ENCODE measurements at regions not wholly inside any gene's neighbourhood (a gene's known extent, or its start where the extent isn't known, plus 50 kb on each side); places are given as distances from the start of the nearest gene placed in this dataset.

DNA sequence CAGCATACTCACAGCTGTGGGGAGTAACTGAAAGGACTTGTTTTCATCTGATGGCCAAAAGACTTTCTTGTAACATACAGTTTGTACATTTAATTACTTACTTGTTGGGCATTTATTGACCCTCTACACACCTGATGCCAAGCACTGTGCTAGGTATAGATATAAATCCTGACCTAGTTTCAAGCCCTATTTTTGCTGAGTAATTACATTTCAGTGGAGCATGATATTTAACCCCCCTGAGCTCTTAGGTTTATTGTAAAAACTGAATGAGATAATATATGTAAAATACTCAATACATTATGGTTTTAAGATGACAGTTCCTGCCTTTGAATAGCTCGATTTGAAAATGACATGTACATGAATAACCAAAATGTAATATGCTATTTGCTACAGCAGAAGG is 68.1 kb upstream of the SLC12A2 start:
- H3K27me3 ChIP-seq (replicated peaks in 1 of 2; ENCODE audit: control insufficient read depth in 2 of 2, insufficient read depth in 2 of 2, low read length in 1 of 2) = no peaks in the 10 kb centered on the region
- H3K4me1 ChIP-seq (ENCODE audit: control insufficient read depth, insufficient read depth, low read length) = no peaks in the 10 kb centered on the region
- CTCF ChIA-PET = interaction anchor here (1.4 kb wide), 1 partner anchor 8 kb away, joined by 3 read pairs; no protein-coding TSS in a partner anchor
- no peak overlapping the region for H2AFZ ChIP-seq (ENCODE audit: control insufficient read depth, low read depth, low read length)
- H3K4me2 ChIP-seq (ENCODE audit: control insufficient read depth, insufficient read depth) = no peak overlapping the region
- WGBS (ENCODE audit: insufficient coverage, insufficient replicate concordance, low lambda C conversion rate, missing lambda C conversion rate) = 32% methylated on average over 1 of the region's 1 CpG
- RAD21 ChIA-PET (ENCODE audit: unreplicated experiment) = no interaction called here
- no peaks in the 10 kb centered on the region for H3K9me3 ChIP-seq (replicated peaks; ENCODE audit: control insufficient read depth, insufficient read depth, low read length)
- TF ChIP-seq SREBF2 (IDR thresholded peaks at IDR 0.05; ENCODE audit: low read length) (no peak), HDAC2 (IDR thresholded peaks at IDR 0.05) (no peak), IKZF2 (IDR thresholded peaks at IDR 0.05) (no peak), TARDBP (IDR thresholded peaks at IDR 0.05; ENCODE audit: borderline replicate concordance) (no peak), RFX5 (IDR thresholded peaks at IDR 0.05; ENCODE audit: low read depth, low read length) (no peak), EZH2 (IDR thresholded peaks at IDR 0.05; ENCODE audit: borderline replicate concordance, control insufficient read depth, low read depth, low read length) (no peak), KDM1A (IDR thresholded peaks at IDR 0.05; ENCODE audit: borderline replicate concordance) (no peak), MTA3 (IDR thresholded peaks at IDR 0.05; ENCODE audit: borderline replicate concordance, low read length) (no peak), SMC3 (IDR thresholded peaks at IDR 0.05; ENCODE audit: borderline replicate concordance, low read length) (no peak), HCFC1 (IDR thresholded peaks at IDR 0.05; ENCODE audit: low read length) (no peak), JUND (IDR thresholded peaks at IDR 0.05; ENCODE audit: low read depth, low read length) (no peak)
- TF ChIP-seq, protein P1, sequence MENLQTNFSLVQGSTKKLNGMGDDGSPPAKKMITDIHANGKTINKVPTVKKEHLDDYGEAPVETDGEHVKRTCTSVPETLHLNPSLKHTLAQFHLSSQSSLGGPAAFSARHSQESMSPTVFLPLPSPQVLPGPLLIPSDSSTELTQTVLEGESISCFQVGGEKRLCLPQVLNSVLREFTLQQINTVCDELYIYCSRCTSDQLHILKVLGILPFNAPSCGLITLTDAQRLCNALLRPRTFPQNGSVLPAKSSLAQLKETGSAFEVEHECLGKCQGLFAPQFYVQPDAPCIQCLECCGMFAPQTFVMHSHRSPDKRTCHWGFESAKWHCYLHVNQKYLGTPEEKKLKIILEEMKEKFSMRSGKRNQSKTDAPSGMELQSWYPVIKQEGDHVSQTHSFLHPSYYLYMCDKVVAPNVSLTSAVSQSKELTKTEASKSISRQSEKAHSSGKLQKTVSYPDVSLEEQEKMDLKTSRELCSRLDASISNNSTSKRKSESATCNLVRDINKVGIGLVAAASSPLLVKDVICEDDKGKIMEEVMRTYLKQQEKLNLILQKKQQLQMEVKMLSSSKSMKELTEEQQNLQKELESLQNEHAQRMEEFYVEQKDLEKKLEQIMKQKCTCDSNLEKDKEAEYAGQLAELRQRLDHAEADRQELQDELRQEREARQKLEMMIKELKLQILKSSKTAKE (IDR thresholded peaks at IDR 0.05; ENCODE audit: low read depth, poor library complexity, severe bottlenecking) = no peak
- TF ChIP-seq, protein P2, sequence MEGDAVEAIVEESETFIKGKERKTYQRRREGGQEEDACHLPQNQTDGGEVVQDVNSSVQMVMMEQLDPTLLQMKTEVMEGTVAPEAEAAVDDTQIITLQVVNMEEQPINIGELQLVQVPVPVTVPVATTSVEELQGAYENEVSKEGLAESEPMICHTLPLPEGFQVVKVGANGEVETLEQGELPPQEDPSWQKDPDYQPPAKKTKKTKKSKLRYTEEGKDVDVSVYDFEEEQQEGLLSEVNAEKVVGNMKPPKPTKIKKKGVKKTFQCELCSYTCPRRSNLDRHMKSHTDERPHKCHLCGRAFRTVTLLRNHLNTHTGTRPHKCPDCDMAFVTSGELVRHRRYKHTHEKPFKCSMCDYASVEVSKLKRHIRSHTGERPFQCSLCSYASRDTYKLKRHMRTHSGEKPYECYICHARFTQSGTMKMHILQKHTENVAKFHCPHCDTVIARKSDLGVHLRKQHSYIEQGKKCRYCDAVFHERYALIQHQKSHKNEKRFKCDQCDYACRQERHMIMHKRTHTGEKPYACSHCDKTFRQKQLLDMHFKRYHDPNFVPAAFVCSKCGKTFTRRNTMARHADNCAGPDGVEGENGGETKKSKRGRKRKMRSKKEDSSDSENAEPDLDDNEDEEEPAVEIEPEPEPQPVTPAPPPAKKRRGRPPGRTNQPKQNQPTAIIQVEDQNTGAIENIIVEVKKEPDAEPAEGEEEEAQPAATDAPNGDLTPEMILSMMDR (IDR thresholded peaks at IDR 0.05 in 2 of 3, conservative IDR thresholded peaks at IDR 0.05 in 1 of 3; ENCODE audit: control insufficient read depth in 2 of 3, extremely low read depth in 1 of 3, insufficient read depth in 1 of 3, low read depth in 3 of 3, low read length in 3 of 3) = no peak
- TF ChIP-seq, protein P3, sequence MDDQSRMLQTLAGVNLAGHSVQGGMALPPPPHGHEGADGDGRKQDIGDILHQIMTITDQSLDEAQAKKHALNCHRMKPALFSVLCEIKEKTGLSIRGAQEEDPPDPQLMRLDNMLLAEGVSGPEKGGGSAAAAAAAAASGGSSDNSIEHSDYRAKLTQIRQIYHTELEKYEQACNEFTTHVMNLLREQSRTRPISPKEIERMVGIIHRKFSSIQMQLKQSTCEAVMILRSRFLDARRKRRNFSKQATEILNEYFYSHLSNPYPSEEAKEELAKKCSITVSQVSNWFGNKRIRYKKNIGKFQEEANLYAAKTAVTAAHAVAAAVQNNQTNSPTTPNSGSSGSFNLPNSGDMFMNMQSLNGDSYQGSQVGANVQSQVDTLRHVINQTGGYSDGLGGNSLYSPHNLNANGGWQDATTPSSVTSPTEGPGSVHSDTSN (IDR thresholded peaks at IDR 0.05; ENCODE audit: insufficient replicate concordance, low read depth, low read length) = no peak
- no peaks in the 10 kb centered on the region for H4K20me1 ChIP-seq (ENCODE audit: control insufficient read depth, insufficient read depth)
- no peaks in the 10 kb centered on the region for H3K36me3 ChIP-seq (ENCODE audit: control insufficient read depth in 2 of 2, insufficient read depth in 2 of 2, low read length in 1 of 2)
- DNase-seq (ENCODE audit: low read depth, low spot score) (no peak), FAIRE-seq (no peak), ATAC-seq (no peak)
- H3K4me3 ChIP-seq = no peak overlapping the region
- in situ Hi-C loops (cut with MboI) (no loop called here), intact Hi-C loops (cut with micrococcal nuclease; ENCODE audit: unreplicated experiment) (no loop called here)
- no TSS peak for BruUV-seq (replicated peaks)
- H3K79me2 ChIP-seq (ENCODE audit: control insufficient read depth, insufficient read depth, low read length) = no peaks in the 10 kb centered on the region
- POLR2A ChIA-PET = interaction anchor here (0.9 to 1.3 kb wide), 2 partner anchors 8 to 13 kb away, joined by 3 read pairs; no protein-coding TSS in a partner anchor
- no peak overlapping the region for H3K27ac ChIP-seq (ENCODE audit: control insufficient read depth, insufficient read depth)
- H3K9ac ChIP-seq (ENCODE audit: control insufficient read depth, insufficient read depth, low read length) = no peak overlapping the region
- SMC1A ChIA-PET (ENCODE audit: uncharacterized antibody, unreplicated experiment) = interaction anchor here (0.7 to 1.2 kb wide), 2 partner anchors 12 to 71 kb away, joined by 3 to 5 read pairs; no protein-coding TSS in a partner anchor

Measured in GM12878 (cell line).